Loucy (cell line): ENCODE measurements at regions not wholly inside any gene's neighbourhood (a gene's known extent, or its start where the extent isn't known, plus 50 kb on each side); places are given as distances from the start of the nearest gene placed in this dataset.

Source experiments
- H2AFZ ChIP-seq: fragments of 200-600 bp; sonication (generic); 2 replicates; pipeline ENCODE4 v1.6.0; 2016; ENCODE audit warnings: antibody characterized with exemption, mild to moderate bottlenecking, low read length, moderate library complexity
- H3F3A ChIP-seq: fragments of 200-600 bp; 2 replicates; pipeline ENCODE4 v1.6.0; 2016; ENCODE audit warnings: antibody characterized with exemption, low read depth, mild to moderate bottlenecking
- H3K27me3 ChIP-seq: fragments of 200-600 bp; sonication (generic); 2 replicates; pipeline ENCODE4 v1.6.1; 2014; ENCODE audit warnings: low read length, mild to moderate bottlenecking; ENCODE audit not compliant: insufficient read depth, poor library complexity, severe bottlenecking
- H3K36me3 ChIP-seq: fragments of 200-600 bp; sonication (generic); 2 replicates; pipeline ENCODE4 v1.6.1; 2016; ENCODE audit warnings: low read length; ENCODE audit not compliant: insufficient read depth
- H3K4me1 ChIP-seq: fragments of 200-600 bp; sonication (generic); 2 replicates; pipeline ENCODE4 v1.5.1; 2014; ENCODE audit warnings: low read length, mild to moderate bottlenecking; ENCODE audit not compliant: insufficient read depth, poor library complexity, severe bottlenecking
- H3K4me2 ChIP-seq: fragments of 200-600 bp; sonication (generic); 2 replicates; pipeline ENCODE4 v1.6.0; 2014; ENCODE audit warnings: antibody characterized with exemption, low read length, low read depth, mild to moderate bottlenecking; ENCODE audit not compliant: poor library complexity, severe bottlenecking
- H3K4me3 ChIP-seq: fragments of 200-600 bp; sonication (generic); 2 replicates; pipeline ENCODE4 v1.5.1; 2014; ENCODE audit warnings: low read length, mild to moderate bottlenecking, mixed read lengths; ENCODE audit not compliant: poor library complexity, severe bottlenecking
- H3K79me2 ChIP-seq: fragments of 200-600 bp; sonication (generic); 2 replicates; pipeline ENCODE4 v1.6.1; 2014; ENCODE audit warnings: low read length; ENCODE audit not compliant: insufficient read depth
- H3K9ac ChIP-seq: fragments of 200-600 bp; sonication (generic); 2 replicates; pipeline ENCODE4 v1.6.0; 2014; ENCODE audit warnings: mild to moderate bottlenecking, low read depth, low read length, moderate library complexity; ENCODE audit not compliant: poor library complexity, severe bottlenecking
- H3K9me2 ChIP-seq: fragments of 200-600 bp; sonication (generic); replicated peaks from 2 replicates; pipeline ENCODE4 v1.6.1; 2016; ENCODE audit warnings: low read depth, low read length, mixed read lengths
- H3K9me3 ChIP-seq: fragments of 200-600 bp; sonication (generic); 2 replicates; pipeline ENCODE4 v1.6.1; 2014; ENCODE audit warnings: mild to moderate bottlenecking, antibody characterized with exemption, low read length, low read depth; ENCODE audit not compliant: insufficient read depth
- H4K20me1 ChIP-seq: fragments of 200-600 bp; sonication (generic); 2 replicates; pipeline ENCODE4 v1.6.0; 2014; ENCODE audit warnings: antibody characterized with exemption, low read length, mild to moderate bottlenecking; ENCODE audit not compliant: insufficient read depth, poor library complexity, severe bottlenecking
- EZH2phosphoT487 ChIP-seq: fragments of 200-600 bp; IDR thresholded peaks from 2 replicates; pipeline ENCODE4 v1.6.1; 2018; ENCODE audit warnings: antibody characterized with exemption, mild to moderate bottlenecking, moderate library complexity, borderline replicate concordance
- TF ChIP-seq, protein P1 (sequence below): fragments of 200-600 bp; sonication (generic); conservative IDR thresholded peaks from 2 replicates; pipeline ENCODE4 v1.5.1; 2014; ENCODE audit warnings: mild to moderate bottlenecking, antibody characterized with exemption, low read length

GRCh38 chr19:30659638-30660037 lies 287.5 kb downstream of the ZNF536 start:
- no peaks in the 10 kb centered on the region for H3K36me3 ChIP-seq
- H3K9me3 ChIP-seq = no peaks in the 10 kb centered on the region
- H3K4me3 ChIP-seq = no peak overlapping the region
- no peaks in the 10 kb centered on the region for H3K9me2 ChIP-seq
- no peak overlapping the region for H3K4me2 ChIP-seq
- TF ChIP-seq, protein P1, sequence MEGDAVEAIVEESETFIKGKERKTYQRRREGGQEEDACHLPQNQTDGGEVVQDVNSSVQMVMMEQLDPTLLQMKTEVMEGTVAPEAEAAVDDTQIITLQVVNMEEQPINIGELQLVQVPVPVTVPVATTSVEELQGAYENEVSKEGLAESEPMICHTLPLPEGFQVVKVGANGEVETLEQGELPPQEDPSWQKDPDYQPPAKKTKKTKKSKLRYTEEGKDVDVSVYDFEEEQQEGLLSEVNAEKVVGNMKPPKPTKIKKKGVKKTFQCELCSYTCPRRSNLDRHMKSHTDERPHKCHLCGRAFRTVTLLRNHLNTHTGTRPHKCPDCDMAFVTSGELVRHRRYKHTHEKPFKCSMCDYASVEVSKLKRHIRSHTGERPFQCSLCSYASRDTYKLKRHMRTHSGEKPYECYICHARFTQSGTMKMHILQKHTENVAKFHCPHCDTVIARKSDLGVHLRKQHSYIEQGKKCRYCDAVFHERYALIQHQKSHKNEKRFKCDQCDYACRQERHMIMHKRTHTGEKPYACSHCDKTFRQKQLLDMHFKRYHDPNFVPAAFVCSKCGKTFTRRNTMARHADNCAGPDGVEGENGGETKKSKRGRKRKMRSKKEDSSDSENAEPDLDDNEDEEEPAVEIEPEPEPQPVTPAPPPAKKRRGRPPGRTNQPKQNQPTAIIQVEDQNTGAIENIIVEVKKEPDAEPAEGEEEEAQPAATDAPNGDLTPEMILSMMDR = no peak
- no peak for TF ChIP-seq EZH2phosphoT487
- H2AFZ ChIP-seq = no peak overlapping the region
- H3K27me3 ChIP-seq = no peaks in the 10 kb centered on the region
- H4K20me1 ChIP-seq = no peaks in the 10 kb centered on the region
- H3K4me1 ChIP-seq = no peaks in the 10 kb centered on the region
- H3K79me2 ChIP-seq = no peaks in the 10 kb centered on the region
- H3K9ac ChIP-seq = no peak overlapping the region
- H3F3A ChIP-seq = no peaks in the 10 kb centered on the region

- no peak overlapping the region for H3K4me3 ChIP-seq
- no peaks in the 10 kb centered on the region for H3K79me2 ChIP-seq
- no peaks in the 10 kb centered on the region for H3F3A ChIP-seq
- no peak overlapping the region for H3K4me2 ChIP-seq
- H2AFZ ChIP-seq = no peak overlapping the region
- H3K9me2 ChIP-seq = no peaks in the 10 kb centered on the region
- no peaks in the 10 kb centered on the region for H4K20me1 ChIP-seq
- no peaks in the 10 kb centered on the region for H3K4me1 ChIP-seq
- H3K27me3 ChIP-seq = no peaks in the 10 kb centered on the region
- no peaks in the 10 kb centered on the region for H3K36me3 ChIP-seq
- TF ChIP-seq, protein P1 = no peak
- no peak for TF ChIP-seq EZH2phosphoT487
- no peaks in the 10 kb centered on the region for H3K9me3 ChIP-seq
- no peak overlapping the region for H3K9ac ChIP-seq
These were observed 284.4 kb downstream of the ZNF536 start for GRCh38 chr19:30656520-30657100.

- TF ChIP-seq, protein P1 = no peak
- TF ChIP-seq EZH2phosphoT487 = no peak
- Histone ChIP-seq H3K4me1 (no peaks in the 10 kb centered on the region), H3K4me3 (no peak overlapping the region)
These were observed 281.6 kb downstream of the ZNF536 start for GRCh38 chr19:30653646-30654386.

More at GRCh38 chr19:30653646-30654386, 281.6 kb downstream of the ZNF536 start:
- Histone ChIP-seq H3K9me3 (no peaks in the 10 kb centered on the region), H2AFZ (no peak overlapping the region), H3K9ac (no peak overlapping the region), H3F3A (no peaks in the 10 kb centered on the region), H3K27me3 (no peaks in the 10 kb centered on the region), H4K20me1 (no peaks in the 10 kb centered on the region), H3K9me2 (no peaks in the 10 kb centered on the region), H3K4me2 (no peak overlapping the region), H3K79me2 (no peaks in the 10 kb centered on the region), H3K36me3 (no peaks in the 10 kb centered on the region)
